ENCODE measurements at regions not wholly inside any gene's neighbourhood (a gene's known extent, or its start where the extent isn't known, plus 50 kb on each side); places are given as distances from the start of the nearest gene placed in this dataset.
"Not testable (repeated sequence)": the region's sequence is repeated elsewhere in the genome, so short reads cannot be mapped to it uniquely, and the experiment has no call there.

DNA sequence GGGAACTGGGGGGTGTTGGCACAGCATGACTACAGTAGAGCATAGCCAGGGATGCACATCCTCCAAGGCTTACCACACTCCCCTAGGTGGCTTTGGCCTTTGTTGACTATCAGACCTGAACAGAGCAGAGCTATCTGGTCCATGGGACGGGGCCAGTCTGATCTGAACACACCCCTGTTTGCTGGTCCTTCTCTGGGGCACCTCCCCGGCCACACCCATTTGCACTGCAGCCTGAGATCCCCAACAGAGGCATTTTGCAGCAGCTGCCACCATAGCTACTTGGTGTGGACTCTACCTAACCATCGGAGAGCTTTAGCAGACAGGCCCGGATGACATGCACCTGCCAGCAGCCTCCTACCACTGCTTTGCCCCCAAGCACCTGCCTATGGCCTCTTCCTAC, 75.8 kb upstream of the NOX4 start:
- ChIA-PET POLR2A (no interaction called here), CTCF (no interaction called here)
- H3K36me3 ChIP-seq (ENCODE audit: control insufficient read depth, insufficient read depth, low read length), result no peaks in the 10 kb centered on the region
- ATAC-seq (no peak), DNase-seq (ENCODE audit: low read depth, low spot score) (no peak)
- no peaks in the 10 kb centered on the region for H3K9me3 ChIP-seq (ENCODE audit: control insufficient read depth, insufficient read depth, low read depth, low read length)
- TF ChIP-seq SIN3A (IDR thresholded peaks at IDR 0.05; ENCODE audit: borderline replicate concordance, insufficient read depth, low read depth, low read length), result no peak
- no peak for TF ChIP-seq TCF7L2 (IDR thresholded peaks at IDR 0.05; ENCODE audit: low read depth, low read length)
- H3K4me1 ChIP-seq (ENCODE audit: control insufficient read depth, insufficient read depth, low read length), result no peaks in the 10 kb centered on the region
- BruUV-seq (replicated peaks), result no TSS peak
- H3K27me3 ChIP-seq (ENCODE audit: control insufficient read depth, insufficient read depth, low read length), result no peaks in the 10 kb centered on the region
- H3K27ac ChIP-seq (ENCODE audit: low read length), result no peak overlapping the region
- intact Hi-C loops (cut with micrococcal nuclease; ENCODE audit: unreplicated experiment), result no loop called here
- no peak overlapping the region for H3K4me3 ChIP-seq (ENCODE audit: low read depth in 2 of 2, low read length in 2 of 2)
- in situ Hi-C loops (cut with HindIII; ENCODE audit: low pct_unique_long_range_greater_than_20kb, low sequenced_read_pairs), result no loop called here

DNA sequence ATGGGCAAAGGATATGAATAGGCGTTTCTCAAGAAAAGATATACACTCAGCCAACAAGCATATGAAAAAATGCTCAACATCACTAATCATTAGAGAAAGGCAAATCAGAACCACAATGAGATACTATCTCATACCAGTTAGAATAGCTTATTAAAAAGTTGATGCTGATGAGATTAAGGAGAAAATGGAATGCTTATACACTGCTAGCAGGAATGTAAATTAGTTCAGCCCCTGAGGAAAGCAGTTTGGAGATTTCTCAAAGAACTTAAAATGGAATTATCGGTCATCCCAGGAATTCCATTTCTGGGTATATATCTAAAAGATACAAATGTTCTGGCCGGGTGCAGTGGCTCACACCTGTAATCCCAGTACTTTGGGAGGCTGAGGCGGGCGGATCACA, 78.2 kb upstream of the NOX4 start:
- POLR2A ChIA-PET; H3K9me3 ChIP-seq (ENCODE audit: control insufficient read depth, insufficient read depth, low read depth, low read length); ATAC-seq; H3K27ac ChIP-seq (ENCODE audit: low read length); BruUV-seq (replicated peaks); H3K36me3 ChIP-seq (ENCODE audit: control insufficient read depth, insufficient read depth, low read length); H3K27me3 ChIP-seq (ENCODE audit: control insufficient read depth, insufficient read depth, low read length); DNase-seq (ENCODE audit: low read depth, low spot score); in situ Hi-C loops (cut with HindIII; ENCODE audit: low pct_unique_long_range_greater_than_20kb, low sequenced_read_pairs); H3K4me3 ChIP-seq (ENCODE audit: low read depth in 2 of 2, low read length in 2 of 2); H3K4me1 ChIP-seq (ENCODE audit: control insufficient read depth, insufficient read depth, low read length); intact Hi-C loops (cut with micrococcal nuclease; ENCODE audit: unreplicated experiment); CTCF ChIA-PET: not testable (repeated sequence)

DNA sequence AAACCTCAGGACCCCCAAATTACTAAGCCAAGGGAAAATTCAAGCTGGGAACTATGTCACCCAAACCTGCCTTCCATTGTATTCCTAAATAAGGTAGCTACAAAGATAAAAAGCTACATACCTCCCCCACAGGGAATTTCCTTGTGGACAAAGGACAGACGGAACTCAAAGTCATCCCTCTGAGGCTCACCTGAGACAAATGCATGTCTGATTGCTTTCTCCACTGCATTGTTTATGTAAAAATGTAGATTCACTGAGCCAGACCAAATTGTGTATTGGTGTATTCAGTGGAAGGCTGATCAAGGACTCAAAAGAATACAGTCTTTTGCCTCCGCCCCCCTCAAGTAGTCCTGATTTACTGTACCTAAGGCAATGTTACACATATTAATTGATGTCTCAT, 80.5 kb upstream of the NOX4 start:
- H3K27ac ChIP-seq (ENCODE audit: low read length); POLR2A ChIA-PET; H3K9me3 ChIP-seq (ENCODE audit: control insufficient read depth, insufficient read depth, low read depth, low read length); ATAC-seq; in situ Hi-C loops (cut with HindIII; ENCODE audit: low pct_unique_long_range_greater_than_20kb, low sequenced_read_pairs); DNase-seq (ENCODE audit: low read depth, low spot score); CTCF ChIA-PET; intact Hi-C loops (cut with micrococcal nuclease; ENCODE audit: unreplicated experiment); H3K36me3 ChIP-seq (ENCODE audit: control insufficient read depth, insufficient read depth, low read length); BruUV-seq (replicated peaks); H3K27me3 ChIP-seq (ENCODE audit: control insufficient read depth, insufficient read depth, low read length); H3K4me1 ChIP-seq (ENCODE audit: control insufficient read depth, insufficient read depth, low read length); H3K4me3 ChIP-seq (ENCODE audit: low read depth in 2 of 2, low read length in 2 of 2): not testable (repeated sequence)

DNA sequence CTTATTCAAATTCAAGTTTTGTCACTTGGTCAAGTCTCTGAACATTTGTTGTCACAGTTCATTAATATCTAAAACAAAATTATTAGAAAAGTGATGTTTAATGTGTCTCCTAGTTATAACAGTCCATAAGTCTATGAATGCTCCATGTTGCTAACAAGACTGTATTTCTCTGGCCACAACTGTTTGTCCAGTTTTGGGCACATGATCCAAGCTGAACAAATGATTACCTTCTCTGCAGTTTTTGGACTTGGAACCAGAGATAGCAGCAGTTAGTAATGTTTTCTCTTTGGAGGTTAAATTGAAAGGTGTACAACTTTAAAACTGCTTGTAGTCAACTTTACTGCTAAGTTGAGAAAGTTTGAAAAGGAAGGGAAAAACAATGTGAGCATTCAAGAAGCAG, 84.7 kb upstream of the NOX4 start:
- BruUV-seq (replicated peaks); H3K27ac ChIP-seq (ENCODE audit: low read length); H3K36me3 ChIP-seq (ENCODE audit: control insufficient read depth, insufficient read depth, low read length); intact Hi-C loops (cut with micrococcal nuclease; ENCODE audit: unreplicated experiment); CTCF ChIA-PET; H3K4me1 ChIP-seq (ENCODE audit: control insufficient read depth, insufficient read depth, low read length); ATAC-seq; in situ Hi-C loops (cut with HindIII; ENCODE audit: low pct_unique_long_range_greater_than_20kb, low sequenced_read_pairs); POLR2A ChIA-PET; DNase-seq (ENCODE audit: low read depth, low spot score); H3K27me3 ChIP-seq (ENCODE audit: control insufficient read depth, insufficient read depth, low read length); H3K9me3 ChIP-seq (ENCODE audit: control insufficient read depth, insufficient read depth, low read depth, low read length); H3K4me3 ChIP-seq (ENCODE audit: low read depth in 2 of 2, low read length in 2 of 2): not testable (repeated sequence)

DNA sequence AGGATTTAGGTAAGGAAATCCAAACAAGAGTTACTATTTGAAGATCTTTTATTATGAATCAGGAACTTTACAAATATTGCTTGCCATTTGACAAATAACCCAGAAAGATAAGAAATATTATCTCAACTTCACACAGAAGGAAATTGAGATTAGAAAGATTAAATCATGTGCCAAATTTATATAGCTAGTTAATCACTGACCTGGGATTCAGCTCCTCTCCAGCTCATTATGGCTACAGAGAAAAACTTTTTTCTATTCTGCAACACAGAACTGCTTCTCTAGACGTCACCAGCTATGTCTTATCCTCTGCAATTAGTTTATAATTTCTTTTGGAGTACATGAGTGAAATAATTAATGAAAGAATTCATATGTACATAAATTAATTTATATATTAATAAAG, 86.3 kb upstream of the NOX4 start:
- intact Hi-C loops (cut with micrococcal nuclease; ENCODE audit: unreplicated experiment); H3K27me3 ChIP-seq (ENCODE audit: control insufficient read depth, insufficient read depth, low read length); H3K36me3 ChIP-seq (ENCODE audit: control insufficient read depth, insufficient read depth, low read length); H3K27ac ChIP-seq (ENCODE audit: low read length); BruUV-seq (replicated peaks); DNase-seq (ENCODE audit: low read depth, low spot score); POLR2A ChIA-PET; CTCF ChIA-PET; ATAC-seq; H3K4me1 ChIP-seq (ENCODE audit: control insufficient read depth, insufficient read depth, low read length); in situ Hi-C loops (cut with HindIII; ENCODE audit: low pct_unique_long_range_greater_than_20kb, low sequenced_read_pairs); H3K4me3 ChIP-seq (ENCODE audit: low read depth in 2 of 2, low read length in 2 of 2); H3K9me3 ChIP-seq (ENCODE audit: control insufficient read depth, insufficient read depth, low read depth, low read length): not testable (repeated sequence)

All from Panc1 (cell line).